ENCODE measurements at regions not wholly inside any gene's neighbourhood (a gene's known extent, or its start where the extent isn't known, plus 50 kb on each side); places are given as distances from the start of the nearest gene placed in this dataset.

DNA sequence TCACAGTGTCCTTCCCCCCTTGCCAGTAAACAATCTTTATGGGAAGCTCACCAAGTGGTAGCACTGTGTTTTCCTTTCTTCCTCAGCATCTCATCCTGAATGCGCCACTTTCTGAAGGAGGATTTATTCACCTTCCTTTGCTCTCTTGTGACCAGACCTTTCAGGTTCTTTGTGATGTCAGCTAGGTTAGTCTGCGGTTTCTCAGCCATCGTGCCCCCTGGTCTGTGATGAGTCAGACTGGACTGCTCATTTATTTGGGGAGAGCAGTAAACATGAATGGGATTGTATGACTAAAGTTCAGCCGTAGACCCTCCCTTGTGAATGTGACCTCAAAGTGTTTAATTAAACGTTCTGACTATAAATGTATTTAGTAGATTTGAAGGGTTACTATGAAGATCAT lies 235.1 kb upstream of the CELF2 start:
- no peak overlapping the region for H2AFZ ChIP-seq (ENCODE audit: low read length)
- no peaks in the 10 kb centered on the region for H3K27me3 ChIP-seq (ENCODE audit: insufficient read depth, low read length)
- H3K36me3 ChIP-seq (ENCODE audit: insufficient read depth, low read length): no peaks in the 10 kb centered on the region
- no peak overlapping the region for H3K4me3 ChIP-seq (ENCODE audit: low read depth, low read length, poor library complexity, severe bottlenecking)
- TF ChIP-seq, protein P1, sequence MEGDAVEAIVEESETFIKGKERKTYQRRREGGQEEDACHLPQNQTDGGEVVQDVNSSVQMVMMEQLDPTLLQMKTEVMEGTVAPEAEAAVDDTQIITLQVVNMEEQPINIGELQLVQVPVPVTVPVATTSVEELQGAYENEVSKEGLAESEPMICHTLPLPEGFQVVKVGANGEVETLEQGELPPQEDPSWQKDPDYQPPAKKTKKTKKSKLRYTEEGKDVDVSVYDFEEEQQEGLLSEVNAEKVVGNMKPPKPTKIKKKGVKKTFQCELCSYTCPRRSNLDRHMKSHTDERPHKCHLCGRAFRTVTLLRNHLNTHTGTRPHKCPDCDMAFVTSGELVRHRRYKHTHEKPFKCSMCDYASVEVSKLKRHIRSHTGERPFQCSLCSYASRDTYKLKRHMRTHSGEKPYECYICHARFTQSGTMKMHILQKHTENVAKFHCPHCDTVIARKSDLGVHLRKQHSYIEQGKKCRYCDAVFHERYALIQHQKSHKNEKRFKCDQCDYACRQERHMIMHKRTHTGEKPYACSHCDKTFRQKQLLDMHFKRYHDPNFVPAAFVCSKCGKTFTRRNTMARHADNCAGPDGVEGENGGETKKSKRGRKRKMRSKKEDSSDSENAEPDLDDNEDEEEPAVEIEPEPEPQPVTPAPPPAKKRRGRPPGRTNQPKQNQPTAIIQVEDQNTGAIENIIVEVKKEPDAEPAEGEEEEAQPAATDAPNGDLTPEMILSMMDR (IDR thresholded peaks at IDR 0.05; ENCODE audit: low read length): no peak
- TF ChIP-seq EZH2 (IDR thresholded peaks at IDR 0.05; ENCODE audit: borderline replicate concordance, low read length): no peak
- no peak overlapping the region for H3K27ac ChIP-seq (ENCODE audit: low read depth, low read length, poor library complexity, severe bottlenecking)
- H3K9ac ChIP-seq (ENCODE audit: low read length): no peak overlapping the region
- H3K9me3 ChIP-seq (ENCODE audit: low read length): no peaks in the 10 kb centered on the region
- no peaks in the 10 kb centered on the region for H3K79me2 ChIP-seq (ENCODE audit: insufficient read depth, low read length)
- no peak overlapping the region for H3K4me2 ChIP-seq (ENCODE audit: low read length)
- H3F3A ChIP-seq (ENCODE audit: insufficient read depth, low read length): no peaks in the 10 kb centered on the region
- H4K20me1 ChIP-seq (ENCODE audit: insufficient read depth, low read length): no peaks in the 10 kb centered on the region
- H3K9me2 ChIP-seq (ENCODE audit: low read depth, low read length): no peaks in the 10 kb centered on the region
- no peaks in the 10 kb centered on the region for H3K4me1 ChIP-seq (ENCODE audit: insufficient read depth, low read length, severe bottlenecking)

DNA sequence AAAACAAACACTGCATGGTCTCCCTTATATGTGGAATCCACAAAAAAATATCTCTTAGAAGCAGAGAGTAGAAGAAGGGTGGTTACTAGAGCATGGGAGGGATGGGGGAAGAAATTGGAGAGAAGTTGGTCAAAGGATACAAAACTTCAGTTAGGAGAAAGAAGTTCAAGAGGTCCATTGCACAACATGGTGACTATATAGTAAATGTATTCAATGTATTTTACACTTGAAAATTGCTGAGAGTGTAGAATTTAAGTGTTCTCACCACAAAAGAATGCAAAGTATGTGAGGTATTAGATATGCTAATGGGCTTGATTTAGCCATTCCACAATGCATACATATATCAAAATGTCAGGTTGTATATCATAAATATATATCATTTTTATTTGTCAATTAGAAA lies 232.0 kb upstream of the CELF2 start:
- Histone ChIP-seq H4K20me1 (ENCODE audit: insufficient read depth, low read length) (no peaks in the 10 kb centered on the region), H3K9me3 (ENCODE audit: low read length) (no peaks in the 10 kb centered on the region), H3K9me2 (ENCODE audit: low read depth, low read length) (no peaks in the 10 kb centered on the region), H3K27me3 (ENCODE audit: insufficient read depth, low read length) (no peaks in the 10 kb centered on the region), H3K4me2 (ENCODE audit: low read length) (no peak overlapping the region), H2AFZ (ENCODE audit: low read length) (no peak overlapping the region), H3K27ac (ENCODE audit: low read depth, low read length, poor library complexity, severe bottlenecking) (no peak overlapping the region), H3K4me3 (ENCODE audit: low read depth, low read length, poor library complexity, severe bottlenecking) (no peak overlapping the region), H3F3A (ENCODE audit: insufficient read depth, low read length) (no peaks in the 10 kb centered on the region), H3K4me1 (ENCODE audit: insufficient read depth, low read length, severe bottlenecking) (no peaks in the 10 kb centered on the region), H3K79me2 (ENCODE audit: insufficient read depth, low read length) (no peaks in the 10 kb centered on the region), H3K36me3 (ENCODE audit: insufficient read depth, low read length) (no peaks in the 10 kb centered on the region), H3K9ac (ENCODE audit: low read length) (no peak overlapping the region)
- no peak for TF ChIP-seq EZH2 (IDR thresholded peaks at IDR 0.05; ENCODE audit: borderline replicate concordance, low read length)
- TF ChIP-seq, protein P1 (IDR thresholded peaks at IDR 0.05; ENCODE audit: low read length): no peak

DNA sequence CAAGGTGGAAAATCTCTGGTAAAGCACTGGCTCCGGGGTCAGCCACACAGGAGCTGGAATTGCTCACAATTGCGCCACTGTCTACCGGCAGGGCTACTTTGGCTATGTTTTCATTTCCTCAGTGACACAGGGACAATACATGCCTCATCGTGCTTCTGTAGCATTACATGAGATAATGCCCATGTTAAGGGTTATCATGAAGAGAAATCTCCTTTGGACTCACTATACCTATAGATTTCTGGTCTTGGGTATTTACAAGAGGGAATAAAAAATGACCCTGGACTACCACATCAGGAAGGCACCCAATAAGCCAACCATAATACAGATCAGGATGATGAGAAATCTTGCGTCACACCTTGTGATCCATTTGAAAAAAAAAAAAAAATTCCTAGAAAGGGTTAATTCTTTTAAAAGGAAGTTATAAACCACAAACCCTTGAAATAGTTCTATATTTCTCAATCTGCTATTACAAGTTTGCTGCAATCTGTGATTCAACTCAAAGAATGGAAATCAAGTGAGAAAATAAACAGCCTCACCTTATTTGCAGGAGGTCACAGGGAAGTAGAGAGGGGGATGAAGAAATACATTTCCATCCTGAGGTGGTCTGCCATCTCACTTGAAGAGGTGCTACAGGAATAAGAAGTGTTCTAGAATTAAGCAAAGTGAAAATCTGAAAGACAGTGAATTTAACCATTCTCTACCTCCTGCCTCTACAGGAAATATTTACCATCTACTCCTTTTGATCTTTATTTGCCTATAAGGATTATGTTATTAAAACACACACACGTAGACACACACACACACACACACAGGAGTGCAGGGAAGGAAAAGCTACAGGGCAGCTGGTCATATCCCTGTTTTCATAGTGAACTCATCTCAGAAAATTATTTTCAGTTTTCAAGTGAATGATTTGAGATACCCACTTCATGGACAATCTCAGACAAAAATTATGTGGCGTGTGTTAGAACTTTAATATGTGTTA lies 231.3 kb upstream of the CELF2 start:
- H3K79me2 ChIP-seq (ENCODE audit: insufficient read depth, low read length): no peaks in the 10 kb centered on the region
- H3K4me1 ChIP-seq (ENCODE audit: insufficient read depth, low read length, severe bottlenecking): no peaks in the 10 kb centered on the region
- H3K4me2 ChIP-seq (ENCODE audit: low read length): no peak overlapping the region
- no peak overlapping the region for H3K9ac ChIP-seq (ENCODE audit: low read length)
- no peak overlapping the region for H3K4me3 ChIP-seq (ENCODE audit: low read depth, low read length, poor library complexity, severe bottlenecking)
- no peaks in the 10 kb centered on the region for H3K36me3 ChIP-seq (ENCODE audit: insufficient read depth, low read length)
- TF ChIP-seq, protein P1 (IDR thresholded peaks at IDR 0.05; ENCODE audit: low read length): no peak
- TF ChIP-seq EZH2 (IDR thresholded peaks at IDR 0.05; ENCODE audit: borderline replicate concordance, low read length): no peak
- no peaks in the 10 kb centered on the region for H3K27me3 ChIP-seq (ENCODE audit: insufficient read depth, low read length)
- no peak overlapping the region for H3K27ac ChIP-seq (ENCODE audit: low read depth, low read length, poor library complexity, severe bottlenecking)
- no peaks in the 10 kb centered on the region for H3F3A ChIP-seq (ENCODE audit: insufficient read depth, low read length)
- no peaks in the 10 kb centered on the region for H3K9me2 ChIP-seq (ENCODE audit: low read depth, low read length)
- H2AFZ ChIP-seq (ENCODE audit: low read length): no peak overlapping the region
- no peaks in the 10 kb centered on the region for H4K20me1 ChIP-seq (ENCODE audit: insufficient read depth, low read length)
- no peaks in the 10 kb centered on the region for H3K9me3 ChIP-seq (ENCODE audit: low read length)
